GM18909 (cell line): ENCODE measurements at regions not wholly inside any gene's neighbourhood (a gene's known extent, or its start where the extent isn't known, plus 50 kb on each side); places are given as distances from the start of the nearest gene placed in this dataset.
"Not testable (repeated sequence)": the region's sequence is repeated elsewhere in the genome, so short reads cannot be mapped to it uniquely, and the experiment has no call there.

Source experiments
- ATAC-seq: cut with Tn5 transposase; IDR thresholded peaks from one replicate; pipeline ENCODE4 v1.9.1; 2021; ENCODE audit warnings: mild to moderate bottlenecking; ENCODE audit not compliant: unreplicated experiment, poor library complexity

DNA sequence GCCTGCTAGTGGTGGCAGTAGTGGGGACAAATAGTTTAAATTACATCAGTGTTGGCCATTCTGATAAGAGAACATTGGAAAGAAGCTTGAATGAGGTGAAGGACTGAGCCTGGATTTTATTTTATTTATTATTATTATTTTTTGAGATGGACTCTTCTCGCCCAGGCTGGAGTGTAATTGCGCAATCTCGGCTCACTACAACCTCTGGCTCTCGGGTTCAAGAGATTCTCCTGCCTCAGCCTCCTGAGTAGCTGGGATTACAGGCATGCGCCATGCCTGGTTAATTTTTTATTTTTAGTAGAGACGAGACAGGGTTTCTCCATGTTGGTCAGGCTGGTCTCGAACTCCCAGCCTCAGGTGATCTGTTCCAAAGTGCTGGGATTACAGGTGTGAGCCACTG, 739.4 kb downstream of the AACS start:
- no peak for ATAC-seq

DNA sequence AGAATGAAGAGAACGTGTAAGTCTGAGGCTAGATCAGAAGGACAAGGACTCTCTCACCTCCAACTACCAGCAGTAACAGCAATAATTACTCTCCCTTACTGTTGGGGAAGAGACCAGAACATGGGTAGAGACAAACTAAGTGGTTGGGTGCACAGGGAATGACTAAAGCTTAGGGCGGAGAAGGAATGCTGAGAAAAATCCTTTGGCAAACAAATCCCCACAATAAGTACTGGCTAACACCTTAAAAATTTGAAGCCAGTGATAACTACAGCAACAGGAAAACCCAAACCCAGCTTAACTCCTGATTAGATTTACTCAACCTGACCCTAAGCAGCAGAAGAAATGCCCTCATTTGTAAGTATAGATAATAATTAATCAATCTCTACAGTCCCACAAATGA, 759.0 kb downstream of the AACS start:
- no peak for ATAC-seq

DNA sequence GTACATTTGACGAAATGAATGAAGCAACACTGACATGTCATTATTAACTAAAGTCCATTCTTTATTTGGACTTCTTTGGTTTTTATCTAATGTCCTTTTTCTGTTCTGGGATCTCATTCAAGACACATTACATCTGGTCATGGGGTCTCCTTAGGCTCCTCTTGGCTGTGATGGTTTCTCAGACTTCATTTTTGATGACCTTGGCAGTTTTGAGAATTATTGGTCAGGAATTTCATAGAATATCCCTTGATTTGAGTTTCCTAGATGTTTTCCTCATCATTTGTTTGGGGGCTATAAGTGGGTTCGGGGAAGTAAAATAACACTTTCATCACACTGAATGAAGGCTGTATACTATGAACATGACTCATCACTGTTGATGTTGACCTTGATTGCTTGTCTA, 770.6 kb downstream of the AACS start:
- no peak for ATAC-seq

DNA sequence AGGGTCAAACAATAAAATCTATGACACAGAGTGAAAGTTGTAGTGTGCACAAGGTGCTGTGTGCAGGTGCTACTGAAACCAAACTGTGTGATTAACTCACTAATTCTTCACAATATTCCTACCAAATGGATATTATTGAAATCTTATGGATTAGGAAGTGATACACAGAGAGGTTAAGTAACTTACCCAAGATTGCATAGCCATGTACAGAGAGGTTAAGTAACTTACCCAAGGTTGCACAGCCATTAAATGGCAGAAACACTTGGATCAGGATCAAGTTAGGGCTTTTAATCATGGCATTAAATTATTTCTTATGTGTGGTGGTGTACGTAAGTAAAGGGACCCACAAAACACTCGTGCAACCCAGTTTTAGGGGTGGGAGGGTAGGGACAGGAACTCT, 771.4 kb downstream of the AACS start:
- ATAC-seq, result no peak

DNA sequence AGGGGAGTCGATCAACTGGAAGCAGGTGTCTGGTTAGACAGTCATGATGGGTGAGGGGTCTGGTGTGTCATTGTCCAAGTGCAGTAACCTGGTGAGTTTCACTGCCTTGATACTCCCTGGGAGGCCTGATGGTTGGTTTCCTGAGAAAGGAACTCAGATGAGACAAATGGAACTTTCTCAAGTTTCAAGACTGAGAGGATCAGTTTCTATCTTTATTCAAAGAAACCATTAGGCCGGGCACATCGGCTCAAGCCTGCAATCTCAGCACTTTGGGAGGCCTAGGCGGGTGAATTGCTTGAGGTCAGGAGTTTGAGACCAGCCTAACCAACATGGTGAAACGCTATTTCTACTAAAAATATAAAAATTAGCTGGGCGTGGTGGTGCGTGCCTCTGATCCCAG, 776.1 kb downstream of the AACS start:
- no peak for ATAC-seq

DNA sequence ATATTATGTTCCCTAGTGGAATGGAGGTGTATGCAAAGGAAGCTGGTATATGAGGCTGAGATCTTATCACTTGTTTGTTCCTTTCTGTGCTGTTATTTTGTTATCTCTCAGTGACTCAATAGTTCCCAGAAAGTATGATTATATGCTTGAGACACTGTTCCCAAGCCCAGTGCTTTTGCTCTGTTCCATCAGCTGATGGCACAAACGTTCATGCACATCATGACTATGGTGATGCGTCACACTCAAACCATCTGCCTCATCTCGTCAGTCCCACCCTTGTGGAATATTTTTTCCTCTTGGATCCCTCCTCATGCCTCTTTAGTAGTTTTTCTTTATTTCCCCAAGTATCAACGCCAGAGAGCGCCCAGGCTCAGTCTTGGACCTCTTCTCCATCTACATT, 786.9 kb downstream of the AACS start:
- ATAC-seq, result no peak

DNA sequence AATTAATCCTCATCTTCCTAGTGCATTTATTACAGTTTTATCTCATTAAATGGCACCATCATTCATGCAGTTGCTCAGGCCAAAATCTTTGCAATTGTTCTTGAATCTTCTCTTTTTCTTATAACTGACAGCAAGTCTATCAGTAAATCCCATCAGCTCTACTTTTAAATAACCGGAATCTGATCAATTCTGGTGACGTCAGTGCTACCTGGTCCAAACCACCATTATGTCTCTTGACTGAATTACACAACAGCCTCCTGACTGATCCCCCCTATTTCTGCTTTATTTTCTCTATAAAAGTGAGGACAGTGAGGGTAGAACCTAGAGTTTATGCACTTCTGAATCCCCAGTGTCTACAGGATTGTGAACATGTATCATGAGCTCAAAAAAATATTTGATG, 787.4 kb downstream of the AACS start:
- no peak for ATAC-seq

DNA sequence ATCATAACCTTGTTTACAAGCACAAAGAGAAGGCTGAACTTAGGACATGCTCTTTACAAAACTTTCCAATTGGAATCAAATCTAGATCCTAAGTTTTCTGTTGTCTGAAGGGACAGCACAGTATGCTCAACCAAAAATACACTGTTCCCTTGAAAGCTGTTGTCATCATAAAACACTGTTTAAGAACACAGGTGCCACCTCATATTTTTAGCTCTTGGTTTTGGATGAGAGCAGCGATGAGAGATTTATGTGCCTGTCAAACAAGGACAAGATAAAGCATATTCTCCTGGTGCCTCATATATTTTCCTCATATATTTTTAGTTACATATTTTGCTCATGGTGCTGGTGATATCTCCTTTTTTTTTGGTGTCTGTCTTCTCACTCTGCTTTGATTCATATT, 788.4 kb downstream of the AACS start:
- no peak for ATAC-seq

DNA sequence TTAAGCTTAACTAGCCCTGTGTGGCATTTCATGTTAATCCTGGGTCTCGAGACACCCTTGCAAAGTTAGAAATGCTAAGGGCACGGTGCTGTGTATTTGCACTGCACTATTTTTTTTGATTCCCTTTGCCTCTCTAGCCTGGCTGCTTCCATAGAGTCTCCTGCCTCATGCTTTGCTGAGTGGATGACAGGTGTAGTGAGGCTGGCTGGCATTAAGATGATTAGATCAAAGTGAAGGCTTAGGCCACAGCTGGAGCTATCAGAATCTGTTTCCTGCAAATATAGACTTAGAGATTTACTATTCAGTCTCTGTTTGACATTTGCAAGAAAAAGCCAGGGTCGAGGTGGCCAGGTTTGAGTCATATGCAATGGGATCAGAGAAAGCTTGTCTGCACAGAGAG, 791.1 kb downstream of the AACS start:
- no peak for ATAC-seq

DNA sequence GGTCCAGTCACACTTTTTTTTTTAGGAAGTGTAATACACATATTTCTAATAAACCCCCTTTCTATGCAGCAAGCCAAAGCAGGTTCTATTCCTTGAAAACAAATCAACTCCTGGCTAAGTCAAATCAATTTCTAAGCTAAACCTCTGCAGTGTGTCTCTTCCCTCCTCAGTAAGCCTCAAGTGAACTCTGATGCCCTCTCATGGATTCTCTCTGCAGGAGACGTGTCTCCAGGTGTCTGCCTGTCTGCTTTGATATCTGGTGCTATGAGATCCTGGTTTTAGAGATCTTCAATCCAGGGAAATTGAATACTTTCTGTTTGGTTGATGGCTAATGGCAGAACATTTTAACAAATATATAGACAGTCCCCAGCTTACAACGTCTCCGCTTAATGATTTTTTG, 791.7 kb downstream of the AACS start:
- ATAC-seq, result no peak

DNA sequence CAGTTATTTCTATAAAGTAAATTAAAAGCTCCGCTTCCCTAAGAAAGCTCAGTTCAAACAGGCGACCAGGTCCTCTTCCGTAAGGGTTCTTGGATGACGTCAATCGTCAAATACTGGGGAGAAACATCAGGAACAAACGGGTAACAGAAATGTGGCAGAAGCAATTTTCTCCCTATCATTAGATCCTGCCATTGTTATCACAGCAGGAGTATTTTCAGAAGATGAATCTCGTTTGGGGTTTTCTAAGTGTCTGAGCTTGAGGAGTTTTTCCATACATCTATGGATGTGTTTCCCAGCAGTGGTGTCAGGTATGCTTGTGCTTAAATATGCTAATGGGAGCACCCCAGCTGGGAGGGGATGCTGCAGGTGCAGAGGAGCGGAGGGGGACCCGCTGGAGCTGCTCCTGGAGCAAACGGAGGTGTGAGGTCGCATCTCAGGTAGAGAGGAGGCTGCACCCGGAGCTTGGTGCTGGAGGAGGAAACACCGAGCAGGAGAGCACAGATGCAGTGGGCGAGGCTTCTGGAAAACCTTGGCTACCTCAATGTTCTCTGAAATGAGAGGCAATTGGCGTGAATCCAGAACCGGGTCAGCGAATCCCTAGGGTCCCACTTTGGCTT, 795.5 kb downstream of the AACS start:
- no peak for ATAC-seq

DNA sequence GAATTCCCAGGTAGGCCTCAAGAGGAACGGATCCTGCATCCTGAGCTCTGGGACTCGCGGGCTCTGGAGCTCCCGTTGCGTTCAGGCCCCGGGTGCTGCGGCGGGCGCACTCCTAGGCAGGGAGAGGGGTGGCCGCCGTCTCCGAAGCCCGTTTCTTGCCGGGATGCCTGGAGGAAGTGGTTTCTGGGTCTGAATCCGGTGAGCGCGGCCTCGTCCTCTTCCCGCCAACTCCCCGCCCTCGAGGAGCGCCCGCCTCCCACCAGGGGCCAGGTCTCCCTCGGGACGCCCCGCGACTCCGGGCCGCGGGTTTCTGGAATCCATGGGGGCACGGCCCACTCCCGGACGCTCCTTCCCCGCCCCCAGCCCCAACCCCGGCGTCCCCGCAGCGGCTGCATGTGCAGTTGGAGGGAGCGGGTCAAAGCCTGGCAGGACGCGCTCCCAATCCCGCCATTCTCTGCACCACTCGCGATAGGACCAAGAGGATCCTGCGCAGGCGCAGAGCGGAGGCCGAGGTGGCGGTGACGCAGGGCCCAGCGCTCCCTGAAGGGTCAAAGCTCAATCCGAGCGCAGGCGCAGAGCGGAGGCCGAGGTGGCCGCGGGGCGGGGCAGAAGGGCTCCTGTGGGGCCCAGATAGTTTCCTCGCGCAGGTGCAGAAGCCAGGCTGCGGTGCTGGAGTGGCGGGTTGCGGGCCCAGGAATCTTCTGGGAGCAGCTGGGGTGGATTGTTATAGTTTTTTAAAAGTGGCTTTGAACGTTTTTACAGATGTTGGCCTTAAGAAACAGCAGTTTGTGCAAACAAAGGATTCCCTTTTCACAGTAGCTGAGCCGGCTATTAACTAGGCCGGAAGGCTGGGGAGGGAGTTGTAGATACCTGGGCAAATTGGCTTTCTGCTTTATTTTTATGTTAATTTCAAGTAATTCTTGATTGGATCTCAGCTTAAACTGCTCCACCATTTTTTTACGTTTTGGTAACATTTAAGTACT, 796.4 kb downstream of the AACS start:
- no peak for ATAC-seq

DNA sequence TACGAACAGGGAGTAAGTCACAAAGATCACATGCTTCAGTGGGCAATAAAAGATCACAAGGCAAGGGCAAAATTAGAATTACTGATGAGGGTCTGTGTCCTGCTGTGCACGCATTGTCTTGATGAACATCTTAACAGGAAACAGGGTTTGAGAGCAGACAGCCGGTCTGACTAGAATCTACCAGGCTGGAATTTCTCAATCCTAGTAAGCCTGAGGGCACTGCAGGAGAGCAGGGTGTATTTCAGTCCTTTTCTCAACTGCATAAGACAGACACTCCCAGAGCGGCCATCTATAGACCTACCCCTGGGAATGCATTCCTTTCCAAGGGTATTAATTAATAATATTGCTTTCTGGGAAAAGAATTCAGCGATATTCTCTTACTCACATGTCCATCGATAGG, 800.0 kb downstream of the AACS start:
- not testable (repeated sequence) for ATAC-seq

DNA sequence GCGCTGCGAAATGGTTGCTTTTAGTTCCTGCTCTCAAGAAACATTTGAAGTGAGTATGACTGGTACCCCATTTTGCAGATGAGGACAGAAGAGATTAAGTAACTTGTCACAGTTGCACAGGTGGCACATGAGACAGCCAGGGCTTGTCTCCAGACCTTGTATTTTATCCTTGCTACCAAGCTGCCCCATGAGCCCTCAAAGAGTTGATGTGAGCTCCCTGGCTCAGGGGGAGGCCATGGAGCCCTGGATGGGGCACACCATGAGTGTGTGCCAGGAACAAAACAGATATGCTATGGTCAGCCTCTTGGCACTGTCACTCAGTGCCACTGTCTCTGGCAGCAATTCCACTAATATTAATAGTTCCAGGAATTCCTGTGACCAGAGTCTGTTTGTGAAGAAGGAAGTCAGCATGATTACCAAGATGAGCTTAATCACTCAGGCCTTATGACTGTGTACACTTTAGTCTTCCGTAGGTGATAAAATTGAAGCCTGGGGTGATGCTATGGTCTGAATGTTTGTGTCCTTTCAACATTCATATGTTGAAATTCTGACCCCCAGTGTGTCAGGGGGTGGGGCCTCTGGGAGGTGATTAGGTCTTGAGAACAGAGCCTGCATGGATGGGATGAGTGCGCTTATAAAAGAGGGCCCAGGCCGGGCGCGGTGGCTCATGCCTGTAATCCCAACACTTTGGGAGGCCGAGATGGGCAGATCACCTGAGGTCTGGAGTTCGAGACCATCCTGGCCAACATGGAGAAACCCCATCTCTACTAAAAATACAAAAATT, 806.8 kb downstream of the AACS start:
- no peak for ATAC-seq

DNA sequence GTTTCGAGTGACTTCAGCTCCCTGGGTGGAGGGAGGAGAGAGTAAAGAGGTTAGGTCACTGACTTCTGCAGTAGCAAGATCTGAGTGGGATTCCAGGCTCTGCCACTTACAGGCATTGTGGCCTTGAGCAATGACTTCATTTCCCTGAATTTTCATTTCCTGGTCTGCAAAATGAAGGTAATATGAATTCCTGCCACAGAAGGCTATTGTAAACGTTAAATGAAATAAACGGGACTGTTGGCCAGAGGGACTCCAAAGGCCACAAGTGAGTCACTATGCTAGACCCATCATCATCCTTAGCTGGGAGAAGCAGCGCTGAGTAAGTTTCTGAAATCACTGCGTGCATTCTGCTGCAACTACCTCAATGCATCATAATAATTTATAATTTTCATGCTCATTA, 807.8 kb downstream of the AACS start:
- ATAC-seq, result no peak

DNA sequence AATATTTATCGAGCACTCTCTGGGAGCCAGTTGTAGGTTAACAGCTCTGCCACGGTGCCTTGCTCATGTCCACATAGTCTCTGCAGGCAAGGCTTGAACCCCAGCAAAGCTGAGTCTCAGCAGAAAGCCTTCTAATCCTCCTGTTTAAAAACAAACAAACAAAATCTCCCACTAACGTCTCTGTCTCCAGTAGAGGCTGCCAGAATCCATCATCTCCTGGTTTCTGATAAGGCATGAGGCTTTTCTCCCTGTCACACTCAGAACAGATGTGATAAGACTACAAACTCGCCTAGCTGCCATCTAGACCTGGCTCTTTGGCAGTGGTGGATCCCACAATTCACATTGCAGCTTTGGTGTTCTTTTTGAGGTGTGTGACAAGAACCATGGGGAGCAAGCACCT, 813.2 kb downstream of the AACS start:
- no peak for ATAC-seq

DNA sequence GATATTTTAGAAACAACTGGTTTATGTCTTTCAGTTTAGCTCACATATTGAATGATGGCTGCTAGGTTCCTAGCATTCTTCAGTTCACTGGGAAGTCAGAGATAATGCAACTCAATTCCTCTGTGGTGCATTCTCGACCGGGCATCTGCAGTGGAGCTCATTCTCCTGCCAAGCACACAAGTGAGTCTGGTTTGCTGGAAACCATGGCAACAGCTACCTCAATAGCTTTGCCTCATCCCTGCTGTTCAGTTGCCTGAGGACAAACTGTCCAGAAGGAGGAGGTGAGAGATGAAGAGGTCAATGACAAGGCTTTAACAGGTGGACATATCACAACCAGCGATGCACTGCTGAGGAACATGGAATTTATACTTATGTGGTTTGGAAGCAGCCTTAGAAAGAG, 816.9 kb downstream of the AACS start:
- no peak for ATAC-seq

DNA sequence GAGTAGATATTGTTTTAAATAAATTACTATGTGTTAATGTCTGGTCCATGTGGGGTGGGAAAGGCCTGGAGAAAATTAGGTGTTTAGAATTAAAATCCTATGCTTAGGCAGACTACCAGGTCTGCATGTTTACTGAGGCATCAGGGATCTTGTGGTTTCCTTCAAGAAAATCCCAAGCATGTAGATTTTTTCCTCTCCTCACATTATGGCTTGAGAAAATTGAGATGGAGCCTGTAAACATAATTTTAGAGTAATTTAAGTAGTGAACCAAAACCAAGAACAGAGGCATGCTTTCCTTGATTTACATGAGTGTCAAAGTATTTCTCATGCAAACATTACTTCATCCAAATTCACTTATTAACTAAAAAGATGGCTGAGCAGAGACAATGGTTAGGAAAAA, 823.7 kb downstream of the AACS start:
- ATAC-seq, result no peak

DNA sequence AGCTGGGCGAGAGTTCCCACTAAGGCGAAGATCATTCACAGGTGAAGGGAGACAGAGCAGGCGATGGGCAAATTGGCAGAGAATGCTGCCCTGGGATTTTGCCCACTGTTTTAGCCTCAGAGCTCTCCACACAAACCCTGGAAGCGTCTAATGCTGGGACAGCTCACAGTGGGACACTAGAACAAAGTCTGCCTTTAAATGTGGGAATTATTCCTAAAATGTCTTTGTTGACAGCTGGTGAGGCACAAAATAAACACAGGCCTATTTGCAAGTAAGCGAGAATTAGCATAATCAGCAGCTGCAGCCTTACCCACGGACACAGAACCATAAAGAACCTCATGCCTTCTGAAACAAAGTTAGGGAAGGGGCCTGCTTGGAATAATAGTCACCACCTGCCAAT, 824.5 kb downstream of the AACS start:
- no peak for ATAC-seq

DNA sequence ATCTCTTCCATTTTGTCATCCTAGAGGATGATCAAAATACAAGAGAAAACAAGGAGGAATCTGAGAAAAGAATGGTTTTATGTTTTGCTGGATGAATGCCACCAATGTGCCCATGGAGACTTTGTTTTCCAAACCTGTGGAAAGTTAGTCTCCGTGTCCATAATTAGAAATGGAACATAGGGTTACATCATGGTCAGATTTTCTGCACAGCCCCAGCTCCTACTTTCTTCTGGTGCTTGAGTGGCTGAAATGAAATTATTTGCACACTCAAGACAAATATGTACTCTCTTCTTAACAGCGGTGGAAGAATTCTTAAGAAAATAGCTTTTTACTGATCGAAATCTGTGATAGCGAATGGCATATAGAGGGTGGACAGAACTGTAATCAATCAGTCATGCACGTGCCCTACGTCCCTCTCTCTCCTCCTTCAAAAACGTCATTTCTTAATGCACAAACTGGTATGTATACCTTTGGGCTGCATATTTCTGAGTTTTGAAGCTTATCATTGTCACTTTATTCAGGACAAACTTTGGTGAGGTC, 825.2 kb downstream of the AACS start:
- no peak for ATAC-seq

DNA sequence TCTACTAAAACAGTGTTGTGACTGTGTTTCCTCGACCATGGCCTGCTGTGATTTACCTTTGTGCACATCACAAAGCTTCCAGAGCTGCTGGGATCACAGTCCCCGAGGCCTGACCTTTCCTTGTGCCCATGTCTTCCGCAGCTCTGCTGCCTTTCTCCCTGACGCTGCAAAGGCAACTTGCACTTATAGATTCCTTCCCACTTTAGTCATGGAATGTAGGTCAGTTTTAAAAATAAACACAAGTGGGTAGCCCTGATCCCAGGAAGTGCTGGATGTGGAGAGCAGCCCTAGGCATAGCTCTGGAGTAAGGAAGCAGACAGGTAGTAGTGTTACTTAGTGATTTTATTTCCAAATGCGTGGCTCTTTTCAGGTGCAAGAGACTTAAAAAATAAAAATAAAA, 825.7 kb downstream of the AACS start:
- no peak for ATAC-seq
